ENCODE measurements at regions not wholly inside any gene's neighbourhood (a gene's known extent, or its start where the extent isn't known, plus 50 kb on each side); places are given as distances from the start of the nearest gene placed in this dataset.

DNA sequence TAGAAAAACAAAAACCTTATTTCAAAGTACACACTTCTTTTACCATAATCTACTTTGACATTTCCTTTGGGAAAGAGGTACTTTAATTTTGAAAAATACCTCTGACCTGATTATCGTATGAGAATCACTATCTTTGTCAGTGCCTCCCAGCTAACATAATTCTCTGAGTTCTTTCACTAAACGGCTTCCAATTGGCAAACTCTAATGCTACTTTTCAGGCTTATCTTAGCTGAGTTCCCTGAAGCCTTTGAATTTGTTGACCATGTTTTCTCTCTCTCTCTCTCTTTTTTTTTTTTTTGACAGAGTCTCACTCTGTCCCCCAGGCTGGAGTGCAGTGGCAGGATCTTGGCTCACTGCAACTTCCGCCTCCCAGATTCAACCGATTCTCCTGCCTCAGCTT is 312.8 kb downstream of the ZPLD1 start:
- DNase-seq (ENCODE audit: low spot score) = no peak

- no peak for DNase-seq (ENCODE audit: low spot score)
These were observed 313.8 kb downstream of the ZPLD1 start for GRCh38 chr3:102748646-102749045.

GRCh38 chr3:102750322-102750721 is 315.5 kb downstream of the ZPLD1 start:
- no peak for DNase-seq (ENCODE audit: low spot score)

- no peak for DNase-seq (ENCODE audit: low spot score)
These were observed 319.1 kb downstream of the ZPLD1 start for GRCh38 chr3:102753901-102754300.

DNA sequence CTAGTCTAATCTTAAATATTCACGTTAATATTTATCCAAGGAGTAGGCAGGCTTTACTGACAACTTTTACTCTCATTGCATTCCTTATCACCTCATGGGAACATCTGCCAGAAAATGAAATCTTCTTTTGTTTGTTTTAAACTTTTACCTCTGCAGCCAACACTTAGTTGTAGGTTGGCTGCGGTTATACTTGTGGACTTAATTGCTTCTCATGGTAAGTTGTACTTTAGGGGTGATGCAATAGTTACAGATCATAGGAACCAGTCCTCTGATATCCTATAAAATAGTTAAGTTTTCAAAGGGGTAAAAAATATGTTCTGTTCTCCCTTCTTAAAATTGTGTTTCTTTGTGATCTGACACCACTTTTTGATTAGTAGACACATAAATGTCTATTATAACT is 321.9 kb downstream of the ZPLD1 start:
- DNase-seq (ENCODE audit: low spot score) = no peak

- no peak for DNase-seq (ENCODE audit: low spot score)
These were observed 323.1 kb downstream of the ZPLD1 start for GRCh38 chr3:102757950-102758349.

DNA sequence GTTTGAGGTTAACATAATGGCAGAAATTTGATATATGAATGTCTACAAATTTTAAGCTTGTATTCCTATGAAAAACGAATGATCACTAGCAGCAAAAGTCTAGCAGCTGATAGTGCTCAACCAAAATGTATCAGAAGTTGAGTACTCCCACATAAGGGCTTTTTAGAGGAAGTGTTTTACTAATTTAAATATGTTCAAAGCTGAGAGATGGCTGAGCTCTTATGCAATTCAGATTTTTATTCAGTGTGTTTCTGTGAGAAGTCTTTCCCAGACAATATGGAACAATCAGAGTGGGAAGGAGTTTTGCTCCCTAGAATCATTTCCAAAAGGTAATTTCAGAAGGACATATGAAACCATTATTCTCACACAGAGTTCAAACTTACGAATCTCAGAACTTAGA is 327.0 kb downstream of the ZPLD1 start:
- DNase-seq (ENCODE audit: low spot score) = no peak

DNA sequence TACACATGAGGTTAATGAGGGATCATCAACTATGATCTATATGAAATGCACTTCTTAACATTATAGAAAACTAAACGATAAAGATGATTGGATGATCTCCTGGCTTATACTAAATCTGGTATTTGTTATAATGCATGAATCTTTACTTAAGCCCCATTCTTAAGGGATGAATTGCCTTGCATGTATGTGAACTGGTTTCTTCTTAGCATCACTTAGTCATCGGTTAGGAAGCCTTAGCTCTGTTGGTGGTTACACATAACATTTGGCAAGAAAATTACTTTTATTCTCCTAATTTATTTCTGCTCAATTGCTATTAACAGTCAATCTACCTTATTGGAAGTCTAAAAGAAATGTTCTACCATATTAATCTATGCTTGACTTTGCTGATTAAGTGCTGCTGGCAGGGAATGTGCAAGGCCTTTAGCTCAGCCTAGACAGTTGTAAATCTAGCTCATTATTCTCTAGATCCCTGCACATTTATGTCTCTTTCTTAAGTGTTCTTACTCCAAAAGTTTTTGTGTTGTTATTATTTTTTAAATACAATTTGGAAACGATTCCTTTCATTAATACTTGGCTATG is 356.0 kb downstream of the ZPLD1 start:
- no peak for DNase-seq (ENCODE audit: low spot score)

DNA sequence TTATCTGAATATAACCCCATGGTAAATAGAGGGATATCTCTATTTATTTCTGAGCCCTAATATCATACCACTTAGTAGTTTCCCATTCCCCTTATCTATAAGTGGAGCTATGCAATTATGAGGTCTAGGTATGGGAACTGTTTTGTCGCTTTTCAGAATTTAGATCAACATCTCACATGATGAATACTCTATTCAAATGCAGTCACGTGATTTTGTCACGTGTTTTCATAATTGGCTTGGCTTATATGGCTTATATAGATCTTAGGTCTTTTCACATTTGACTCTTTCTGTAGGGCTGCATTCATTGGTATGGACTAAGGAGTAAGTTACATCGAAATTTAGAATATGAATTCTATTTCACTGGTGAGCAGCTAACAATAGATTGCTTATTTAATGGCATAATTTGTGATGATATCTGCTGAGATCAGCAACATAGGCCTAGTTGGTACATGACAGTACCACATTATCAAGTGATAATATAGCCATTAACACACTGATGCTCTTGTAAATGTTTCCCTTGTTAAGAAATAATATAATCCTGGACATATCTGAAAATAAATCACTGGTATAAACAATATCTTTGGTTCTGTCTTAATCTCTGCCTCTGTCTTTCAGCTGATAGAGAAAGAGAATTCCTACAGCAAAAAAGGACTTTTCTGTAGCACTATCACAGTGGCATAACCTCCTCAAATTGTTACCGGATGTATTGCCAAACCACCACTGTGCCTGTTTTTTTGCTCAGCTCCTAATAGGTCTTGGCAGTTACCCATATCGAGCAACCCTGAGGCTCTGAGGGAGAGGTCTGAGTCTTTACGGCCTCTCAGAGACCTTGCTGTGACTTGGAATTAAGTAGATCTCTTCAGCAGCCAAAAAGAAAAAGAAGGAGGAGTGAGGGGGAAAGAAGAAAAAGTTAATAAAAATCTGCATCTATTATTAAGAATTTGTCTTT is 357.1 kb downstream of the ZPLD1 start:
- DNase-seq (ENCODE audit: low spot score) = no peak

DNA sequence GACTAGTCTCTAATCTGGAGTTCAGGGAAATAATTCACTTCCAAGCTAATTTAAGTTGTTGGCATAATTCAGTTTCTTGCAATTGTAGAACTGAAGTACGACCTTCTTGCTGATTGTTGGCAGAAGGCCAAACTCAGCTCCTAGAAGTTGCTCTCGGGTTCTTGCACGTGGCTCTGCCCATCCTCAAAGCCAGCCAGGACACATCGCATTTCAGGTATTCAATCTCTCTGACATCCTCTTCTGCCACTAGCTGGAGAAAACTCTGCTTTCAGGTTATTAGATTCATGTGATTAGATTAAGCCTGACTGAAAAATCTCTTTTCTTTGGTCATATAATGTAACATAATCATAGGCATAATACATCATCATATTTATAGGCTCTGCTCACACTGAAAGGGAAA is 362.0 kb downstream of the ZPLD1 start:
- DNase-seq (ENCODE audit: low spot score) = no peak

GRCh38 chr3:102802819-102803420 is 368.1 kb downstream of the ZPLD1 start:
- no peak for DNase-seq (ENCODE audit: low spot score)

DNA sequence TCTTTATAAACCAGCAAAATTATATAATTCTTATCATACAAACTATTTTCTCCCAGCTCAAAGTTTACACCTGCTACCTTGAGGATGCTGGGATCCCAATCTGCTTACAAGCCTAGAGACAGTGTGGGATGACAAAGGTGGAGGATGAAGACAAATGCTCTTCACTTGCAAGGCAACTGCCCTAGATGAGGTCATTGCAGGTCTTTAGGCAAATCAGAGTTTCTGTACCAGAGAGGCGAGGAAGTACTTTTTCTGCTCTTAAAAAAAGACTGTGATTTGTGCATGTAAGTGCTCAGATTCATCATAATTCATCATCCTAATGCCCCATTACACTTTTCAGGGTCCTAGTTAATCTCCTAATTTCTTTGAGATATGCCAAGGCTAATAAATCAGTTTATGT is 376.1 kb downstream of the ZPLD1 start:
- no peak for DNase-seq (ENCODE audit: low spot score)

GRCh38 chr3:102826636-102827035 is 391.8 kb downstream of the ZPLD1 start:
- no peak for DNase-seq (ENCODE audit: low spot score)

DNA sequence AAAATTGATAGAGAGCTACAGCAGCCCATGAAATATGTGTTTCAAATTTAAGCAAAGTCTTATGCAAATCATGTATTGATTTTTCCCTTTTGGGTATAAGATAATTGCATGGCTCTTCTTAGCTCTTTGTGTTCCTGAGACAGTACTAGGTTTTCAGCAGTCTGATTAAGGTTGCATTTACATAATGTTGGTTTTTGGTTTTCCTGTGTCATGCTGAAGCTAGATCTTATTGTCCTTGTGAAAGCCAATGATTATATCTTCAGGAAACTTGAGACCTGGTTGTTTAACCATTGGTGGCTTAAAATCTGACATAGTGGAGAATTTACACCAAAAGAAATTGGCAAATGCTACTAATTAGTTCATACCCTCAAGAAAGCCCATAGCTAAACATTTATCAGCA is 392.6 kb downstream of the ZPLD1 start:
- no peak for DNase-seq (ENCODE audit: low spot score)

DNA sequence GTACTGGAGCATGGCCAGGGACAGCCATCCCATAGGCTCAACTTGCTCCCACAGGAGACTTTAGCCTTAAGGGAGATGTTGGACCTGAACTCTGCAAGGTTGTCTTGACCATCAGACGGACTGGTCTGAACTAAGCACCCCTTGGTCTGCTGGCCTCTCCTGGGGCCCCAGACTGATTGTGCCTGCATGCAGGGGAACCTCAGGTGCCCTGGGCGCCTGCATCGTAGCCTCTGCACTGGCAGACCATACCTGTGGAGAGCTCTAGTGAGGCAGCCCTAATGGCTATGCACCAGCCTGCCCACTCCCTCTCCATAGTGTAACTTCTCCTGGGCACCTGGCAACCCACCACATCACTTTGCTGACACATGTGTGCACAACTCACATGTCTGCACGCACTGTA is 395.6 kb downstream of the ZPLD1 start:
- no peak for DNase-seq (ENCODE audit: low spot score)

DNA sequence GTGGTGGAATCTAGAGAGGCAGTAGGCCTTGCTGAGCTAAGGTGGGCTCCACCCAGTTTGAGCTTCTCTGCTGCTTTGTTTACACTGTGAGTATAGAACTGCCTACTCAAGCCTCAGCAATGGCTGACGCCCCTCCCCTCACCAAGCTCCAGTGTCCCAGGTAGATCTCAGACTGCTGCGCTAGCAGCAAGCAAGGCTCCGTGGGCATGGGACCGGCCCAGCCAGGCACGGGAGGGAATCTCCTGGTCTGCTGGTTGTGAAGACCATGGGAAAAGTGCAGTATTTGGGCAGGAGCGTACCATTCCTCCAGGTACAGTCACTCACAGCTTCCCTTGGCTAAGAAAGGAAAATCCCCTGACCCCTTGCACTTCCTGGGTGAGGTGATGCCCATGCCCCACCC is 407.1 kb downstream of the ZPLD1 start:
- no peak for DNase-seq (ENCODE audit: low spot score)

GRCh38 chr3:102866845-102867244 is 432.0 kb downstream of the ZPLD1 start:
- no peak for DNase-seq (ENCODE audit: low spot score)

- DNase-seq (ENCODE audit: low spot score) = no peak
These were observed 448.7 kb downstream of the ZPLD1 start for GRCh38 chr3:102883515-102883914.

GRCh38 chr3:102885289-102885688 is 450.5 kb downstream of the ZPLD1 start:
- DNase-seq (ENCODE audit: low spot score) = no peak

DNA sequence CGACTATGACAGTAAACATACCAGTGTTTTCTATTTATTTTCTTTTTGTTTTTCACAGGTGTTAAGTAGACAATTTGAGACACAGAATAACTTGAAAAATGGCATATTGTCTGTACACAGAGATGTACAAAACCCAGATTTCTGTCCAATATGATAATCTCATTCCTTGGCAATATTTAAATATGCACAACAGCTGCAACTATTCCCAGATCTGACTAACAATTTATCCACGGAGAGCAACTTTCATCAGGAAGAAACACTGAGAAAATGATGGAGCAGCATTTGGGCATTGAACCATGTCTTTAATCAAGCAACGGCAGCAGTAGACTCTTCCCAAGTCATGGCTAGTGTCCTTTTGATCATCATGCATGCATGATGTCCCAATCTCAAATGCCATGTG is 452.6 kb downstream of the ZPLD1 start:
- no peak for DNase-seq (ENCODE audit: low spot score)

GRCh38 chr3:102896851-102897621 is 462.2 kb downstream of the ZPLD1 start:
- DNase-seq (ENCODE audit: low spot score) = no peak

- DNase-seq (ENCODE audit: low spot score) = no peak
These were observed 469.8 kb downstream of the ZPLD1 start for GRCh38 chr3:102904629-102905028.

DNA sequence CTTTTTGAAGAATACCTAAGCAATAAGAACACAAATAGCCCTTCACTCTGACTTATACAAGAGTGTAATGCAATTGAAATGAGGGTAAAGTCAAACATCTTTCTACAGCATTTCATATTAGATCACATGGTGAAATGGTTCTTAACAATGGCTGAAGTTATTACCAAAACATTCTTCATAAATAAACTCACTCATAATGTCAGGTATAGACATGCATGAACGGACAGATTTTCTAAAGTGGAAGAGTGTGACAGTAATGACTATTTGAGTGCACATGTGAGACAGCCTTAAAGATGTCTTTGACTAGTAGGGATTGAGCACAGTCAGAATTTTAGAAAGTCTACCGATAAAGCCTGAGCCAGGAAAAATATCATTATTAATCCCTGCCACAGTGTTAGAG is 471.0 kb downstream of the ZPLD1 start:
- DNase-seq (ENCODE audit: low spot score) = no peak
